ENCODE measurements at regions not wholly inside any gene's neighbourhood (a gene's known extent, or its start where the extent isn't known, plus 50 kb on each side); places are given as distances from the start of the nearest gene placed in this dataset.

DNA sequence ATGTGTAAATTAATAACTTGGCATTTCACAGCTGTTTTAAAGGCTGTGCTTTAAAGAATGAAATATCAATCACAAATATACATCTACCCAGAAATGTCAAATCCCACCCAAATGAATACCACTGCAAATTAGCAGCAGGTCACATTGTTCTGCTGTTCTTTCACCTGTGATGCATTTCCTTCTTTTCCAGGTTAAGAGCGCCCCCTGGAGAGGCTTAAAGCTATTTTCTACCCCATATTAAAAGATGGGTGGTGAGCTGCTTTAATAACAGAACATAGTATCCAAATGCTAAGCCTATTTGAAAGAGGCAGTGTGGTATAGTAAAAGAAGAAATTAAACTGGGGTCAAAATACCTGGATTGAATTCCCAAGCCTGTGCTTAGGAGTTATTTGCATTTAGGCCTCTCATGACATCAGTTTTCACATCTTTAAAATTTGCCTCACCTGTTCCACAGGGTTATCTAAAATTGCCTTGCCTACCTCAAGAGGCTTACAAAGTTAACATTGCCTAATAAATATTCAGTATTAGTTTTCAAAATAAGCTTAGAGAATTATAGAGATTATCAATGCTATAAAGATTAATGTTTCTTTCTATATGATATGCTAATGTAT, 396.9 kb upstream of the SLITRK5 start:
- no peak for TF ChIP-seq EZH2 (IDR thresholded peaks at IDR 0.05; ENCODE audit: borderline replicate concordance, low read length)
- TF ChIP-seq, protein P1, sequence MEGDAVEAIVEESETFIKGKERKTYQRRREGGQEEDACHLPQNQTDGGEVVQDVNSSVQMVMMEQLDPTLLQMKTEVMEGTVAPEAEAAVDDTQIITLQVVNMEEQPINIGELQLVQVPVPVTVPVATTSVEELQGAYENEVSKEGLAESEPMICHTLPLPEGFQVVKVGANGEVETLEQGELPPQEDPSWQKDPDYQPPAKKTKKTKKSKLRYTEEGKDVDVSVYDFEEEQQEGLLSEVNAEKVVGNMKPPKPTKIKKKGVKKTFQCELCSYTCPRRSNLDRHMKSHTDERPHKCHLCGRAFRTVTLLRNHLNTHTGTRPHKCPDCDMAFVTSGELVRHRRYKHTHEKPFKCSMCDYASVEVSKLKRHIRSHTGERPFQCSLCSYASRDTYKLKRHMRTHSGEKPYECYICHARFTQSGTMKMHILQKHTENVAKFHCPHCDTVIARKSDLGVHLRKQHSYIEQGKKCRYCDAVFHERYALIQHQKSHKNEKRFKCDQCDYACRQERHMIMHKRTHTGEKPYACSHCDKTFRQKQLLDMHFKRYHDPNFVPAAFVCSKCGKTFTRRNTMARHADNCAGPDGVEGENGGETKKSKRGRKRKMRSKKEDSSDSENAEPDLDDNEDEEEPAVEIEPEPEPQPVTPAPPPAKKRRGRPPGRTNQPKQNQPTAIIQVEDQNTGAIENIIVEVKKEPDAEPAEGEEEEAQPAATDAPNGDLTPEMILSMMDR (IDR thresholded peaks at IDR 0.05; ENCODE audit: low read length) = peak; percentile 85

Data from OCI-LY1 (cell line).